K562 (cell line): ENCODE measurements at regions not wholly inside any gene's neighbourhood (a gene's known extent, or its start where the extent isn't known, plus 50 kb on each side); places are given as distances from the start of the nearest gene placed in this dataset.

ENCODE experiments used
- ATAC-seq: fragments of 200-7000 bp; cut with Tn5 transposase; 3 replicates; pipeline ENCODE4 v1.9.1; 2020; ENCODE audit warnings: moderate library complexity
- BruUV-seq: library from RNA; stranded (reverse); fragments of 400-500 nt; replicated peaks from 2 replicates; lab custom pipeline; 2021; lab: Mats Ljungman, UMichigan
- CTCF ChIA-PET: fragments of 300-600 bp; formaldehyde crosslinking; extraction: SDS; loops from one replicate; lab custom pipeline; 2021; ENCODE audit warnings: low intra/inter-chr PET ratio; lab: Yijun Ruan, JAX
- POLR2A ChIA-PET: fragments of 300-600, 350-650 bp; sonication (Branson Sonifier 250); formaldehyde crosslinking; extraction: SDS; loops from one replicate; lab custom pipeline; 2021; ENCODE audit warnings: antibody characterized with exemption, inconsistent platforms; lab: Yijun Ruan, JAX
- DNase-seq, 4 experiments: peaks; one replicate each; pipeline versions ENCODE4 v3.0.0 to v3.0.0-alpha.2; 2011 to 2018; ENCODE audit warnings: low spot score in 3 of 4, mixed read lengths in 3 of 4; ENCODE audit errors: extremely low read depth in 1 of 4
- FAIRE-seq: peaks from 2 replicates; lab custom pipeline; 2011; peaks lifted over from hg19 to GRCh38; lab: Jason Lieb, UNC
- H2AFZ ChIP-seq: 2 replicates; pipeline ENCODE4 v1.6.0; 2011; ENCODE audit warnings: low read depth, low read length, control low read depth, inconsistent platforms
- H3K27ac ChIP-seq: fragments of 200-600 bp; 3 replicates; pipeline ENCODE4 v1.8.0; 2011; ENCODE audit warnings: low read depth, mild to moderate bottlenecking, control low read depth, inconsistent platforms, low read length, moderate library complexity, mixed read lengths; ENCODE audit errors: extremely low read depth
- H3K27me3 ChIP-seq, 2 experiments: fragments of 300-600 bp in 1 of 2; 2 replicates in 1 of 2; 3 replicates in 1 of 2; pipeline versions ENCODE4 v1.6.0 to v1.8.0; 2011; ENCODE audit warnings: inconsistent platforms in 2 of 2, low read length in 2 of 2, mild to moderate bottlenecking in 1 of 2, mixed read lengths in 1 of 2, moderate library complexity in 1 of 2; ENCODE audit not compliant: control insufficient read depth in 2 of 2, insufficient read depth in 2 of 2
- H3K36me3 ChIP-seq: fragments of 300-600 bp; 3 replicates; pipeline ENCODE4 v1.8.0; 2011; ENCODE audit warnings: mild to moderate bottlenecking, low read length, inconsistent platforms; ENCODE audit not compliant: control insufficient read depth, insufficient read depth
- H3K4me1 ChIP-seq, 2 experiments: fragments of 200-600 bp in 1 of 2; replicated peaks in 1 of 2; 2 replicates in 1 of 2; 3 replicates in 1 of 2; pipeline versions ENCODE4 v1.5.1 to v1.8.0; 2011; ENCODE audit warnings: inconsistent platforms in 2 of 2, low read length in 2 of 2, mild to moderate bottlenecking in 1 of 2, mixed read lengths in 1 of 2, moderate library complexity in 1 of 2; ENCODE audit not compliant: control insufficient read depth in 2 of 2, insufficient read depth in 2 of 2
- H3K4me2 ChIP-seq: 2 replicates; pipeline ENCODE4 v1.6.1; 2011; ENCODE audit warnings: low read length, control low read depth, inconsistent platforms, mixed read lengths; ENCODE audit not compliant: insufficient read depth
- H3K4me3 ChIP-seq: fragments of 200-600 bp; sonication (generic), shearing (Covaris generic); 2 replicates; pipeline ENCODE4 v1.5.1; 2016; ENCODE audit warnings: control low read depth, inconsistent platforms
- H3K79me2 ChIP-seq: fragments of 200-600 bp; 3 replicates; pipeline ENCODE4 v1.8.0; 2011; ENCODE audit warnings: low read length, inconsistent platforms; ENCODE audit not compliant: control insufficient read depth, insufficient read depth
- H3K9ac ChIP-seq, 2 experiments: 2 replicates each; pipeline versions ENCODE4 v1.6.0 to v1.6.1; 2011; ENCODE audit warnings: low read depth in 2 of 2, low read length in 2 of 2, control low read depth in 1 of 2, inconsistent platforms in 1 of 2, mild to moderate bottlenecking in 1 of 2, mixed read lengths in 1 of 2; ENCODE audit not compliant: insufficient read depth in 1 of 2
- H3K9me1 ChIP-seq: one replicate; pipeline ENCODE4 v1.6.0; 2011; ENCODE audit warnings: inconsistent platforms, mild to moderate bottlenecking, low read length, moderate library complexity; ENCODE audit not compliant: control insufficient read depth, insufficient read depth
- H3K9me3 ChIP-seq: replicated peaks from 2 replicates; pipeline ENCODE4 v1.5.1; 2011; ENCODE audit warnings: low read depth, low read length, inconsistent platforms; ENCODE audit not compliant: control insufficient read depth, insufficient read depth
- H4K20me1 ChIP-seq: replicated peaks from 2 replicates; pipeline ENCODE4 v1.6.1; 2011; ENCODE audit warnings: low read length, inconsistent platforms, mixed read lengths; ENCODE audit not compliant: control insufficient read depth, insufficient read depth
- ARID2 ChIP-seq: fragments of 450-650 bp; IDR thresholded peaks from 2 replicates; pipeline ENCODE4 v1.6.1; 2017; ENCODE audit warnings: antibody characterized with exemption, mild to moderate bottlenecking
- BCOR ChIP-seq: fragments of 450-650 bp; IDR thresholded peaks from 2 replicates; pipeline ENCODE4 v1.6.1; 2016
- CHCHD3 ChIP-seq: fragments of 250-450 bp; sonication (Bioruptor Pico); IDR thresholded peaks from 2 replicates; pipeline ENCODE4 v2.1.2; 2022; ENCODE audit warnings: mild to moderate bottlenecking
- ESRRB ChIP-seq: fragments of 250-450 bp; sonication (Bioruptor Pico); IDR thresholded peaks from 2 replicates; pipeline ENCODE4 v1.5.0; 2020; ENCODE audit warnings: mild to moderate bottlenecking, moderate library complexity, borderline replicate concordance
- FOXP1 ChIP-seq: sonication (generic); formaldehyde crosslinking; IDR thresholded peaks from 2 replicates; pipeline ENCODE4 v1.8.0; 2022; ENCODE audit warnings: mild to moderate bottlenecking, missing genetic modification reagents
- GATAD2A ChIP-seq: fragments of 450-650 bp; IDR thresholded peaks from 2 replicates; pipeline ENCODE4 v1.6.1; 2017
- HLTF ChIP-seq: fragments of 450-650 bp; IDR thresholded peaks from 2 replicates; pipeline ENCODE4 v1.6.1; 2016
- NFYB ChIP-seq: IDR thresholded peaks from 2 replicates; pipeline ENCODE4 v1.6.1; 2011; ENCODE audit warnings: mild to moderate bottlenecking, moderate library complexity; ENCODE audit not compliant: insufficient read length; ENCODE audit errors: extremely low read depth
- SIRT6 ChIP-seq: IDR thresholded peaks from one replicate; pipeline ENCODE4 v1.6.1; 2012; ENCODE audit warnings: low read depth, mild to moderate bottlenecking, control low read depth, inconsistent platforms, low read length, moderate library complexity
- SRF ChIP-seq, 2 experiments: fragments of 250-450, 450-650 bp in 1 of 2; sonication (Bioruptor Pico) in 1 of 2; sonication (generic) in 1 of 2; formaldehyde crosslinking; IDR thresholded peaks; 2 replicates each; pipeline versions ENCODE4 v1.5.0 to v1.5.1; 2020 to 2022; ENCODE audit warnings: mild to moderate bottlenecking in 1 of 2, missing genetic modification reagents in 1 of 2
- ZNF764 ChIP-seq: fragments of 250-450 bp; sonication (Bioruptor Pico); IDR thresholded peaks from 2 replicates; pipeline ENCODE4 v1.4.0; 2020; ENCODE audit warnings: low read depth, mild to moderate bottlenecking, moderate library complexity
- WGBS: fragments of 100-300 bp; shearing (Covaris generic); methylation state at CpG from one replicate; pipeline ENCODE4 v1.1.6; 2016; ENCODE audit warnings: low coverage, mixed read lengths; ENCODE audit not compliant: insufficient coverage; ENCODE audit errors: missing lambda C conversion rate; 5-methylcytosine and 5-hydroxymethylcytosine counted together
- in situ Hi-C: fragments of 300-500 bp; cut with MboI; formaldehyde crosslinking; loops from 4 replicates; pipeline ENCODE4 v1.15.0; 2018; ENCODE audit warnings: inconsistent platforms, mixed read lengths
- intact Hi-C: fragments of 100-400 bp; cut with micrococcal nuclease; formaldehyde crosslinking; loops from 2 replicates; pipeline ENCODE4 v1.14.2; 2022
- TF ChIP-seq, protein P1 (sequence below): fragments of 250-450 bp; sonication (Bioruptor Pico); IDR thresholded peaks from 2 replicates; pipeline ENCODE4 v1.8.0; 2022; ENCODE audit warnings: moderate library complexity, mild to moderate bottlenecking, inconsistent platforms
- TF ChIP-seq, protein P2 (sequence below): IDR thresholded peaks from 2 replicates; pipeline ENCODE4 v1.6.1; 2014; ENCODE audit warnings: antibody characterized with exemption
- TF ChIP-seq, protein P3 (sequence below), 2 experiments: fragments of 450-650 bp; formaldehyde crosslinking in 1 of 2; IDR thresholded peaks; 2 replicates each; pipeline versions ENCODE4 v1.4.0 to v1.6.1; 2014 to 2020; ENCODE audit warnings: mild to moderate bottlenecking in 2 of 2, borderline replicate concordance in 1 of 2, low read depth in 1 of 2

GRCh38 chr5:1732945-1733344 is 66.7 kb downstream of the MRPL36 start:
- ATAC-seq (no peak), FAIRE-seq (no peak), DNase-seq (no peak)
- in situ Hi-C loops = no loop called here
- ChIA-PET POLR2A (no interaction called here), CTCF (no interaction called here)
- no peak overlapping the region for H3K27ac ChIP-seq
- WGBS = 4% methylated on average over 5 of the region's 5 CpGs
- H3K79me2 ChIP-seq = no peaks in the 10 kb centered on the region
- H3K9me3 ChIP-seq = no peaks in the 10 kb centered on the region
- intact Hi-C loops = no loop called here
- H3K36me3 ChIP-seq = no peaks in the 10 kb centered on the region
- no peak overlapping the region for H3K9ac ChIP-seq
- H3K4me3 ChIP-seq = no peak overlapping the region
- H3K4me2 ChIP-seq = no peak overlapping the region
- peaks cover 28 to 60% of the 10 kb centered on the region in 2 experiments; a peak in 4 of 5 replicates for H3K27me3 ChIP-seq
- peaks cover 4% of the 10 kb centered on the region for H3K9me1 ChIP-seq
- H4K20me1 ChIP-seq = peaks cover 12% of the 10 kb centered on the region
- H2AFZ ChIP-seq = no peak overlapping the region
- peaks cover 0 to 12% of the 10 kb centered on the region in 2 experiments; a peak in 1 of 5 replicates for H3K4me1 ChIP-seq
- no TSS peak for BruUV-seq
- TF ChIP-seq, protein P1, sequence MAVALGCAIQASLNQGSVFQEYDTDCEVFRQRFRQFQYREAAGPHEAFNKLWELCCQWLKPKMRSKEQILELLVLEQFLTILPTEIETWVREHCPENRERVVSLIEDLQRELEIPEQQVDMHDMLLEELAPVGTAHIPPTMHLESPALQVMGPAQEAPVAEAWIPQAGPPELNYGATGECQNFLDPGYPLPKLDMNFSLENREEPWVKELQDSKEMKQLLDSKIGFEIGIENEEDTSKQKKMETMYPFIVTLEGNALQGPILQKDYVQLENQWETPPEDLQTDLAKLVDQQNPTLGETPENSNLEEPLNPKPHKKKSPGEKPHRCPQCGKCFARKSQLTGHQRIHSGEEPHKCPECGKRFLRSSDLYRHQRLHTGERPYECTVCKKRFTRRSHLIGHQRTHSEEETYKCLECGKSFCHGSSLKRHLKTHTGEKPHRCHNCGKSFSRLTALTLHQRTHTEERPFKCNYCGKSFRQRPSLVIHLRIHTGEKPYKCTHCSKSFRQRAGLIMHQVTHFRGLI = no peak
- no peak for TF ChIP-seq FOXP1
- no peak for TF ChIP-seq GATAD2A
- no peak for TF ChIP-seq SRF (CRISPR knock-in tag; IDR thresholded peaks at IDR 0.05)
- TF ChIP-seq, protein P2, sequence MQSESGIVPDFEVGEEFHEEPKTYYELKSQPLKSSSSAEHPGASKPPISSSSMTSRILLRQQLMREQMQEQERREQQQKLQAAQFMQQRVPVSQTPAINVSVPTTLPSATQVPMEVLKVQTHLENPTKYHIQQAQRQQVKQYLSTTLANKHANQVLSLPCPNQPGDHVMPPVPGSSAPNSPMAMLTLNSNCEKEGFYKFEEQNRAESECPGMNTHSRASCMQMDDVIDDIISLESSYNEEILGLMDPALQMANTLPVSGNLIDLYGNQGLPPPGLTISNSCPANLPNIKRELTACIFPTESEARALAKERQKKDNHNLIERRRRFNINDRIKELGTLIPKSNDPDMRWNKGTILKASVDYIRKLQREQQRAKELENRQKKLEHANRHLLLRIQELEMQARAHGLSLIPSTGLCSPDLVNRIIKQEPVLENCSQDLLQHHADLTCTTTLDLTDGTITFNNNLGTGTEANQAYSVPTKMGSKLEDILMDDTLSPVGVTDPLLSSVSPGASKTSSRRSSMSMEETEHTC = no peak
- TF ChIP-seq HLTF = no peak
- no peak for TF ChIP-seq ESRRB (CRISPR knock-in tag)
- no peak for TF ChIP-seq ZNF764 (CRISPR knock-in tag)
- TF ChIP-seq, protein P3, sequence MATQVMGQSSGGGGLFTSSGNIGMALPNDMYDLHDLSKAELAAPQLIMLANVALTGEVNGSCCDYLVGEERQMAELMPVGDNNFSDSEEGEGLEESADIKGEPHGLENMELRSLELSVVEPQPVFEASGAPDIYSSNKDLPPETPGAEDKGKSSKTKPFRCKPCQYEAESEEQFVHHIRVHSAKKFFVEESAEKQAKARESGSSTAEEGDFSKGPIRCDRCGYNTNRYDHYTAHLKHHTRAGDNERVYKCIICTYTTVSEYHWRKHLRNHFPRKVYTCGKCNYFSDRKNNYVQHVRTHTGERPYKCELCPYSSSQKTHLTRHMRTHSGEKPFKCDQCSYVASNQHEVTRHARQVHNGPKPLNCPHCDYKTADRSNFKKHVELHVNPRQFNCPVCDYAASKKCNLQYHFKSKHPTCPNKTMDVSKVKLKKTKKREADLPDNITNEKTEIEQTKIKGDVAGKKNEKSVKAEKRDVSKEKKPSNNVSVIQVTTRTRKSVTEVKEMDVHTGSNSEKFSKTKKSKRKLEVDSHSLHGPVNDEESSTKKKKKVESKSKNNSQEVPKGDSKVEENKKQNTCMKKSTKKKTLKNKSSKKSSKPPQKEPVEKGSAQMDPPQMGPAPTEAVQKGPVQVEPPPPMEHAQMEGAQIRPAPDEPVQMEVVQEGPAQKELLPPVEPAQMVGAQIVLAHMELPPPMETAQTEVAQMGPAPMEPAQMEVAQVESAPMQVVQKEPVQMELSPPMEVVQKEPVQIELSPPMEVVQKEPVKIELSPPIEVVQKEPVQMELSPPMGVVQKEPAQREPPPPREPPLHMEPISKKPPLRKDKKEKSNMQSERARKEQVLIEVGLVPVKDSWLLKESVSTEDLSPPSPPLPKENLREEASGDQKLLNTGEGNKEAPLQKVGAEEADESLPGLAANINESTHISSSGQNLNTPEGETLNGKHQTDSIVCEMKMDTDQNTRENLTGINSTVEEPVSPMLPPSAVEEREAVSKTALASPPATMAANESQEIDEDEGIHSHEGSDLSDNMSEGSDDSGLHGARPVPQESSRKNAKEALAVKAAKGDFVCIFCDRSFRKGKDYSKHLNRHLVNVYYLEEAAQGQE (IDR thresholded peaks at IDR 0.05; ENCODE audit: borderline replicate concordance) = no peak
- TF ChIP-seq, protein P3 (CRISPR knock-in tag; IDR thresholded peaks at IDR 0.05; ENCODE audit: low read depth) = no peak
- TF ChIP-seq NFYB = no peak
- no peak for TF ChIP-seq ARID2
- no peak for TF ChIP-seq SIRT6
- no peak for TF ChIP-seq BCOR
- no peak for TF ChIP-seq CHCHD3 (CRISPR knock-in tag)
